Daoy (cell line): ENCODE measurements at regions not wholly inside any gene's neighbourhood (a gene's known extent, or its start where the extent isn't known, plus 50 kb on each side); places are given as distances from the start of the nearest gene placed in this dataset.
A peak's percentile ranks its signal among the peaks of the same experiment; 100 is the strongest.

Source experiments
- DNase-seq: peaks from one replicate; pipeline ENCODE4 v3.0.0-alpha.2; 2015; ENCODE audit warnings: low read depth

- DNase-seq: no peak
Observed at GRCh38 chr20:54362283-54362682, 113.1 kb upstream of the DOK5 start.

GRCh38 chr20:54364365-54364764, 111.0 kb upstream of the DOK5 start:
- DNase-seq: no peak

- no peak for DNase-seq
Observed at GRCh38 chr20:54364919-54365318, 110.5 kb upstream of the DOK5 start.

GRCh38 chr20:54366669-54367344, 108.6 kb upstream of the DOK5 start:
- no peak for DNase-seq

GRCh38 chr20:54368570-54368969, 106.8 kb upstream of the DOK5 start:
- no peak for DNase-seq

GRCh38 chr20:54372313-54372712, 103.1 kb upstream of the DOK5 start:
- no peak for DNase-seq

- DNase-seq: no peak
Observed at GRCh38 chr20:54377992-54378773, 97.2 kb upstream of the DOK5 start.

GRCh38 chr20:54379893-54380584, 95.4 kb upstream of the DOK5 start:
- no peak for DNase-seq

- DNase-seq: no peak
Observed at GRCh38 chr20:54382419-54382818, 93.0 kb upstream of the DOK5 start.

- DNase-seq: no peak
Observed at GRCh38 chr20:54385746-54386145, 89.6 kb upstream of the DOK5 start.

- DNase-seq: no peak
Observed at GRCh38 chr20:54389596-54390280, 85.7 kb upstream of the DOK5 start.

GRCh38 chr20:54397292-54398140, 77.9 kb upstream of the DOK5 start:
- DNase-seq: no peak

GRCh38 chr20:54398814-54399213, 76.6 kb upstream of the DOK5 start:
- DNase-seq: no peak

- DNase-seq: no peak
Observed at GRCh38 chr20:54405540-54405939, 69.9 kb upstream of the DOK5 start.

GRCh38 chr20:54407459-54407858, 67.9 kb upstream of the DOK5 start:
- no peak for DNase-seq

- DNase-seq: no peak
Observed at GRCh38 chr20:54415967-54416366, 59.4 kb upstream of the DOK5 start.

- DNase-seq: peak; percentile 4
Observed at GRCh38 chr20:54416770-54417169, 58.6 kb upstream of the DOK5 start.

GRCh38 chr20:54419531-54419930, 55.9 kb upstream of the DOK5 start:
- DNase-seq: no peak
